Astrocyte (in vitro differentiated cells and primary cell): ENCODE measurements at regions not wholly inside any gene's neighbourhood (a gene's known extent, or its start where the extent isn't known, plus 50 kb on each side); places are given as distances from the start of the nearest gene placed in this dataset.

Experiments
- DNase-seq: peaks from one replicate; pipeline ENCODE4 v3.0.0-alpha.2; 2010; ENCODE audit warnings: low read depth
- FAIRE-seq: peaks from 2 replicates; lab custom pipeline; 2011; peaks lifted over from hg19 to GRCh38; lab: Jason Lieb, UNC
- H2AFZ ChIP-seq: 2 replicates; pipeline ENCODE4 v1.6.0; 2012; ENCODE audit warnings: low read depth, low read length, inconsistent platforms
- H3K27ac ChIP-seq: 2 replicates; pipeline ENCODE4 v1.5.1; 2011; ENCODE audit warnings: low read depth, low read length, inconsistent platforms
- H3K27me3 ChIP-seq: 2 replicates; pipeline ENCODE4 v1.6.0; 2011; ENCODE audit warnings: low read length, inconsistent platforms; ENCODE audit not compliant: insufficient read depth
- H3K36me3 ChIP-seq: 2 replicates; pipeline ENCODE4 v1.5.1; 2011; ENCODE audit warnings: low read length, inconsistent platforms; ENCODE audit not compliant: insufficient read depth
- H3K4me1 ChIP-seq: 2 replicates; pipeline ENCODE4 v1.5.1; 2011; ENCODE audit warnings: low read length, inconsistent platforms; ENCODE audit not compliant: insufficient read depth
- H3K4me2 ChIP-seq: 2 replicates; pipeline ENCODE4 v1.6.0; 2012; ENCODE audit warnings: low read length, inconsistent platforms
- H3K4me3 ChIP-seq: 2 replicates; pipeline ENCODE4 v1.5.1; 2011; ENCODE audit warnings: low read depth, mild to moderate bottlenecking, low read length, inconsistent platforms; ENCODE audit not compliant: insufficient read depth
- H3K79me2 ChIP-seq: 2 replicates; pipeline ENCODE4 v1.6.0; 2012; ENCODE audit warnings: mild to moderate bottlenecking, low read length, inconsistent platforms; ENCODE audit not compliant: insufficient read depth
- H3K9ac ChIP-seq: 2 replicates; pipeline ENCODE4 v1.6.0; 2012; ENCODE audit warnings: mild to moderate bottlenecking, low read length, inconsistent platforms
- H3K9me3 ChIP-seq: 2 replicates; pipeline ENCODE4 v1.5.1; 2012; ENCODE audit warnings: low read depth, mild to moderate bottlenecking, low read length, inconsistent platforms; ENCODE audit not compliant: insufficient read depth
- H4K20me1 ChIP-seq: 2 replicates; pipeline ENCODE4 v1.6.0; 2012; ENCODE audit warnings: low read length, inconsistent platforms; ENCODE audit not compliant: insufficient read depth
- H3K27ac Mint-ChIP-seq: one replicate; pipeline ENCODE4 v1.8.0; 2021; ENCODE audit warnings: mild to moderate bottlenecking, mixed read lengths; ENCODE audit not compliant: unreplicated experiment
- H3K27me3 Mint-ChIP-seq: one replicate; pipeline ENCODE4 v1.8.0; 2021; ENCODE audit warnings: low read depth, mixed read lengths; ENCODE audit not compliant: unreplicated experiment
- H3K36me3 Mint-ChIP-seq: one replicate; pipeline ENCODE4 v1.8.0; 2021; ENCODE audit warnings: low read depth, mixed read lengths; ENCODE audit not compliant: unreplicated experiment
- H3K4me1 Mint-ChIP-seq: one replicate; pipeline ENCODE4 v1.8.0; 2021; ENCODE audit warnings: low read depth, mixed read lengths; ENCODE audit not compliant: unreplicated experiment
- H3K4me3 Mint-ChIP-seq: one replicate; pipeline ENCODE4 v1.8.0; 2021; ENCODE audit warnings: mild to moderate bottlenecking, moderate library complexity, mixed read lengths; ENCODE audit not compliant: unreplicated experiment
- H3K9me3 Mint-ChIP-seq: one replicate; pipeline ENCODE4 v1.8.0; 2021; ENCODE audit warnings: mild to moderate bottlenecking, mixed read lengths; ENCODE audit not compliant: unreplicated experiment
- EZH2 ChIP-seq: IDR thresholded peaks from 2 replicates; pipeline ENCODE4 v1.6.1; 2012; ENCODE audit warnings: mild to moderate bottlenecking, low read length, inconsistent platforms; ENCODE audit not compliant: insufficient read depth
- TF ChIP-seq, protein P1 (sequence below): IDR thresholded peaks from 2 replicates; pipeline ENCODE4 v1.5.1; 2011; ENCODE audit warnings: low read depth, mild to moderate bottlenecking, inconsistent platforms, low read length, moderate library complexity; ENCODE audit not compliant: insufficient read depth

- no peak overlapping the region for H3K9ac ChIP-seq
- H3K9me3 ChIP-seq = no peaks in the 10 kb centered on the region
- peaks cover 16% of the 10 kb centered on the region for H3K9me3 Mint-ChIP-seq
These were observed 235.3 kb downstream of the BUB3 start for GRCh38 chr10:123389520-123389919.

GRCh38 chr10:123390332-123390731 is 236.1 kb downstream of the BUB3 start:
- Mint-ChIP-seq H3K27ac (no peak overlapping the region), H3K27me3 (peaks cover 5% of the 10 kb centered on the region), H3K9me3 (peaks cover 18% of the 10 kb centered on the region), H3K4me1 (no peaks in the 10 kb centered on the region), H3K4me3 (no peak overlapping the region), H3K36me3 (no peaks in the 10 kb centered on the region)
- DNase-seq (no peak), FAIRE-seq (no peak)
- TF ChIP-seq, protein P1, sequence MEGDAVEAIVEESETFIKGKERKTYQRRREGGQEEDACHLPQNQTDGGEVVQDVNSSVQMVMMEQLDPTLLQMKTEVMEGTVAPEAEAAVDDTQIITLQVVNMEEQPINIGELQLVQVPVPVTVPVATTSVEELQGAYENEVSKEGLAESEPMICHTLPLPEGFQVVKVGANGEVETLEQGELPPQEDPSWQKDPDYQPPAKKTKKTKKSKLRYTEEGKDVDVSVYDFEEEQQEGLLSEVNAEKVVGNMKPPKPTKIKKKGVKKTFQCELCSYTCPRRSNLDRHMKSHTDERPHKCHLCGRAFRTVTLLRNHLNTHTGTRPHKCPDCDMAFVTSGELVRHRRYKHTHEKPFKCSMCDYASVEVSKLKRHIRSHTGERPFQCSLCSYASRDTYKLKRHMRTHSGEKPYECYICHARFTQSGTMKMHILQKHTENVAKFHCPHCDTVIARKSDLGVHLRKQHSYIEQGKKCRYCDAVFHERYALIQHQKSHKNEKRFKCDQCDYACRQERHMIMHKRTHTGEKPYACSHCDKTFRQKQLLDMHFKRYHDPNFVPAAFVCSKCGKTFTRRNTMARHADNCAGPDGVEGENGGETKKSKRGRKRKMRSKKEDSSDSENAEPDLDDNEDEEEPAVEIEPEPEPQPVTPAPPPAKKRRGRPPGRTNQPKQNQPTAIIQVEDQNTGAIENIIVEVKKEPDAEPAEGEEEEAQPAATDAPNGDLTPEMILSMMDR = no peak
- no peak for TF ChIP-seq EZH2
- no peaks in the 10 kb centered on the region for H3K36me3 ChIP-seq
- H3K4me1 ChIP-seq = no peaks in the 10 kb centered on the region
- no peaks in the 10 kb centered on the region for H4K20me1 ChIP-seq
- no peaks in the 10 kb centered on the region for H3K9me3 ChIP-seq
- H3K27ac ChIP-seq = no peak overlapping the region
- H3K27me3 ChIP-seq = no peaks in the 10 kb centered on the region
- H3K9ac ChIP-seq = no peak overlapping the region
- no peak overlapping the region for H3K4me3 ChIP-seq
- H2AFZ ChIP-seq = no peak overlapping the region
- no peaks in the 10 kb centered on the region for H3K79me2 ChIP-seq
- no peak overlapping the region for H3K4me2 ChIP-seq

More at GRCh38 chr10:123389520-123389919, 235.3 kb downstream of the BUB3 start:
- no peak overlapping the region for H3K4me3 Mint-ChIP-seq
- H3K27me3 ChIP-seq = no peaks in the 10 kb centered on the region
- no peak overlapping the region for H3K4me2 ChIP-seq
- H3K27me3 Mint-ChIP-seq = peaks cover 5% of the 10 kb centered on the region
- DNase-seq (no peak), FAIRE-seq (no peak)
- H3K27ac ChIP-seq = no peak overlapping the region
- TF ChIP-seq EZH2 = no peak
- TF ChIP-seq, protein P1 = no peak
- no peaks in the 10 kb centered on the region for H3K79me2 ChIP-seq
- no peak overlapping the region for H2AFZ ChIP-seq
- peaks cover 2% of the 10 kb centered on the region for H3K36me3 Mint-ChIP-seq
- no peaks in the 10 kb centered on the region for H3K4me1 ChIP-seq
- no peak overlapping the region for H3K27ac Mint-ChIP-seq
- H3K4me1 Mint-ChIP-seq = no peaks in the 10 kb centered on the region
- H3K4me3 ChIP-seq = no peak overlapping the region
- H4K20me1 ChIP-seq = no peaks in the 10 kb centered on the region
- no peaks in the 10 kb centered on the region for H3K36me3 ChIP-seq

- Histone ChIP-seq H3K4me1 (no peaks in the 10 kb centered on the region), H3K9me3 (no peaks in the 10 kb centered on the region), H3K9ac (no peak overlapping the region), H3K4me2 (no peak overlapping the region), H2AFZ (no peak overlapping the region), H4K20me1 (no peaks in the 10 kb centered on the region), H3K27me3 (no peaks in the 10 kb centered on the region), H3K79me2 (no peaks in the 10 kb centered on the region), H3K27ac (no peak overlapping the region), H3K36me3 (no peaks in the 10 kb centered on the region), H3K4me3 (no peak overlapping the region)
- Mint-ChIP-seq H3K9me3 (peaks cover 19% of the 10 kb centered on the region), H3K27ac (peak overlapping the region; percentile 23), H3K4me1 (no peaks in the 10 kb centered on the region), H3K36me3 (no peaks in the 10 kb centered on the region), H3K4me3 (no peak overlapping the region), H3K27me3 (peaks cover 5% of the 10 kb centered on the region)
- TF ChIP-seq, protein P1 = no peak
- DNase-seq (no peak), FAIRE-seq (no peak)
These were observed 236.7 kb downstream of the BUB3 start for GRCh38 chr10:123390874-123391273.
